MCF 10A (cell line): ENCODE measurements at regions not wholly inside any gene's neighbourhood (a gene's known extent, or its start where the extent isn't known, plus 50 kb on each side); places are given as distances from the start of the nearest gene placed in this dataset.

Experiments used
- BruUV-seq: library from RNA; stranded (reverse); fragments of 400-500 nt; replicated peaks from 2 replicates; lab custom pipeline; 2021; lab: Mats Ljungman, UMichigan
- CTCF ChIA-PET: fragments of 300-600 bp; sonication (Branson Sonifier 250); formaldehyde crosslinking; extraction: SDS; loops from one replicate; lab custom pipeline; 2021; ENCODE audit warnings: antibody characterized with exemption, inconsistent platforms; lab: Yijun Ruan, JAX
- POLR2A ChIA-PET: fragments of 300-600, 350-650 bp; sonication (Branson Sonifier 250); formaldehyde crosslinking; extraction: SDS; loops from one replicate; lab custom pipeline; 2020; ENCODE audit warnings: antibody characterized with exemption, inconsistent platforms; lab: Yijun Ruan, JAX
- DNase-seq: peaks from one replicate; pipeline ENCODE4 v3.0.0-alpha.2; 2018; ENCODE audit not compliant: unreplicated experiment
- H3K27ac Mint-ChIP-seq: one replicate; pipeline ENCODE4 v1.8.0; 2022; ENCODE audit warnings: mild to moderate bottlenecking, low read depth, mixed read lengths; ENCODE audit not compliant: unreplicated experiment
- H3K27me3 Mint-ChIP-seq: one replicate; pipeline ENCODE4 v1.8.0; 2022; ENCODE audit warnings: mixed read lengths; ENCODE audit not compliant: insufficient read depth, unreplicated experiment
- H3K36me3 Mint-ChIP-seq: one replicate; pipeline ENCODE4 v1.8.0; 2022; ENCODE audit warnings: mild to moderate bottlenecking, moderate library complexity, mixed read lengths; ENCODE audit not compliant: insufficient read depth, unreplicated experiment
- H3K4me1 Mint-ChIP-seq: one replicate; pipeline ENCODE4 v1.8.0; 2022; ENCODE audit warnings: mixed read lengths; ENCODE audit not compliant: insufficient read depth, unreplicated experiment
- H3K4me3 Mint-ChIP-seq: one replicate; pipeline ENCODE4 v1.8.0; 2022; ENCODE audit warnings: mild to moderate bottlenecking, moderate library complexity, mixed read lengths; ENCODE audit not compliant: unreplicated experiment
- H3K9me3 Mint-ChIP-seq: one replicate; pipeline ENCODE4 v1.8.0; 2022; ENCODE audit warnings: mixed read lengths; ENCODE audit not compliant: unreplicated experiment
- CTCF ChIP-seq: fragments of 200-600 bp; IDR thresholded peaks from one replicate; pipeline ENCODE4 v1.8.0; 2022; ENCODE audit warnings: antibody characterized with exemption, mild to moderate bottlenecking; ENCODE audit not compliant: unreplicated experiment
- intact Hi-C: fragments of 100-400 bp; cut with micrococcal nuclease; formaldehyde crosslinking; loops from 2 replicates; pipeline ENCODE4 v1.14.1; 2022

- Mint-ChIP-seq H3K27me3 (no peaks in the 10 kb centered on the region), H3K4me1 (no peaks in the 10 kb centered on the region), H3K4me3 (no peak overlapping the region), H3K9me3 (no peaks in the 10 kb centered on the region), H3K27ac (no peak overlapping the region), H3K36me3 (no peaks in the 10 kb centered on the region)
- no peak for DNase-seq
- ChIA-PET POLR2A (no interaction called here), CTCF (no interaction called here)
- no TSS peak for BruUV-seq
- no peak for TF ChIP-seq CTCF
- intact Hi-C loops: no loop called here
Measured at GRCh38 chr5:5765066-5765850, 342.8 kb downstream of the ICE1 start.

GRCh38 chr5:5764246-5764645, 341.8 kb downstream of the ICE1 start:
- POLR2A ChIA-PET: no interaction called here
- CTCF ChIA-PET: no interaction called here
- no peak for TF ChIP-seq CTCF
- H3K9me3 Mint-ChIP-seq: no peaks in the 10 kb centered on the region
- no peaks in the 10 kb centered on the region for H3K27me3 Mint-ChIP-seq
- H3K27ac Mint-ChIP-seq: no peak overlapping the region
- no peak overlapping the region for H3K4me3 Mint-ChIP-seq
- no TSS peak for BruUV-seq
- intact Hi-C loops: no loop called here
- H3K4me1 Mint-ChIP-seq: no peaks in the 10 kb centered on the region
- DNase-seq: no peak
- H3K36me3 Mint-ChIP-seq: no peaks in the 10 kb centered on the region

GRCh38 chr5:5756762-5757161, 334.3 kb downstream of the ICE1 start:
- no TSS peak for BruUV-seq
- Mint-ChIP-seq H3K4me3 (no peak overlapping the region), H3K27me3 (no peaks in the 10 kb centered on the region), H3K9me3 (no peaks in the 10 kb centered on the region), H3K36me3 (no peaks in the 10 kb centered on the region), H3K27ac (no peak overlapping the region), H3K4me1 (no peaks in the 10 kb centered on the region)
- CTCF ChIA-PET: interaction anchor here (0.6 kb wide), 1 partner anchor 480 kb away, joined by 3 read pairs; no protein-coding TSS in a partner anchor
- no peak for DNase-seq
- TF ChIP-seq CTCF: no peak
- POLR2A ChIA-PET: no interaction called here
- intact Hi-C loops: no loop called here

GRCh38 chr5:5755888-5756287, 333.4 kb downstream of the ICE1 start:
- BruUV-seq: no TSS peak

More at GRCh38 chr5:5755888-5756287, 333.4 kb downstream of the ICE1 start:
- H3K4me3 Mint-ChIP-seq: no peak overlapping the region
- CTCF ChIA-PET: no interaction called here
- H3K27me3 Mint-ChIP-seq: peaks cover 8% of the 10 kb centered on the region
- TF ChIP-seq CTCF: no peak
- H3K9me3 Mint-ChIP-seq: no peaks in the 10 kb centered on the region
- H3K4me1 Mint-ChIP-seq: no peaks in the 10 kb centered on the region
- no peak for DNase-seq
- intact Hi-C loops: no loop called here
- POLR2A ChIA-PET: no interaction called here
- H3K27ac Mint-ChIP-seq: no peak overlapping the region
- H3K36me3 Mint-ChIP-seq: no peaks in the 10 kb centered on the region
